BJ (cell line): ENCODE measurements at regions not wholly inside any gene's neighbourhood (a gene's known extent, or its start where the extent isn't known, plus 50 kb on each side); places are given as distances from the start of the nearest gene placed in this dataset.

Experiments used
- CTCF ChIA-PET: fragments of 350-600 bp; formaldehyde crosslinking; extraction: SDS; loops from one replicate; lab custom pipeline; 2021; ENCODE audit warnings: antibody characterized with exemption, inconsistent platforms; lab: Yijun Ruan, JAX
- POLR2A ChIA-PET: fragments of 300-600 bp; sonication (Branson Sonifier 250); formaldehyde crosslinking; extraction: SDS; loops from one replicate; lab custom pipeline; 2021; ENCODE audit warnings: antibody characterized with exemption; lab: Charles Lee
- DNase-seq: peaks from one replicate; pipeline ENCODE4 v3.0.0-alpha.2; 2011; ENCODE audit warnings: low read depth
- H3K27me3 ChIP-seq: 2 replicates; pipeline ENCODE4 v1.6.0; 2011; ENCODE audit warnings: low read length; ENCODE audit not compliant: control insufficient read depth, insufficient read depth
- H3K36me3 ChIP-seq: 2 replicates; pipeline ENCODE4 v1.5.1; 2011; ENCODE audit warnings: low read length; ENCODE audit not compliant: control insufficient read depth, insufficient read depth
- H3K4me3 ChIP-seq: 2 replicates; pipeline ENCODE4 v1.5.1; 2011; ENCODE audit warnings: low read depth, mild to moderate bottlenecking, control low read depth, low read length
- CTCF ChIP-seq: IDR thresholded peaks from 2 replicates; pipeline ENCODE4 v1.5.1; 2011; ENCODE audit warnings: low read depth, mild to moderate bottlenecking, control low read depth, inconsistent platforms, low read length, moderate library complexity; ENCODE audit not compliant: insufficient read depth

- no peak overlapping the region for H3K4me3 ChIP-seq
- POLR2A ChIA-PET = no interaction called here
- DNase-seq = no peak
- CTCF ChIA-PET = interaction anchor here (0.6 kb wide), 1 partner anchor 45 kb away, joined by 3 read pairs; no protein-coding TSS in a partner anchor
- no peak for TF ChIP-seq CTCF
- H3K27me3 ChIP-seq = no peaks in the 10 kb centered on the region
- H3K36me3 ChIP-seq = no peaks in the 10 kb centered on the region
These were observed 93.0 kb upstream of the C3orf80 start for GRCh38 chr3:160132226-160132625.

- TF ChIP-seq CTCF = 0 out of 2 replicates have a peak, but pooled peaks have one; percentile 1
- ChIA-PET CTCF (interaction anchor here (0.9 to 1.1 kb wide), 2 partner anchors 26 to 92 kb away, joined by 3 read pairs; partner anchors contain the start of gene C3orf80), POLR2A (no interaction called here)
- Histone ChIP-seq H3K27me3 (no peaks in the 10 kb centered on the region), H3K4me3 (no peak overlapping the region), H3K36me3 (no peaks in the 10 kb centered on the region)
- no peak for DNase-seq
These were observed 91.5 kb upstream of the C3orf80 start for GRCh38 chr3:160133757-160134156.

GRCh38 chr3:160134454-160134853 is 90.8 kb upstream of the C3orf80 start:
- Histone ChIP-seq H3K27me3 (no peaks in the 10 kb centered on the region), H3K36me3 (no peaks in the 10 kb centered on the region), H3K4me3 (no peak overlapping the region)
- DNase-seq = no peak
- POLR2A ChIA-PET = no interaction called here
- TF ChIP-seq CTCF = no peak
- CTCF ChIA-PET = interaction anchor here (1.1 to 1.4 kb wide), 2 partner anchors 27 to 28 kb away, joined by 3 to 7 read pairs; no protein-coding TSS in a partner anchor

GRCh38 chr3:160134964-160135363 is 90.3 kb upstream of the C3orf80 start:
- Histone ChIP-seq H3K4me3 (no peak overlapping the region), H3K27me3 (no peaks in the 10 kb centered on the region), H3K36me3 (no peaks in the 10 kb centered on the region)
- no peak for TF ChIP-seq CTCF
- DNase-seq = peak; percentile 47
- ChIA-PET POLR2A (no interaction called here), CTCF (interaction anchor here (1.4 kb wide), 1 partner anchor 28 kb away, joined by 7 read pairs; no protein-coding TSS in a partner anchor)

GRCh38 chr3:160135851-160136250 is 89.4 kb upstream of the C3orf80 start:
- ChIA-PET CTCF (interaction anchor here (0.9 kb wide), 1 partner anchor 103 kb away, joined by 3 read pairs; no protein-coding TSS in a partner anchor), POLR2A (no interaction called here)
- TF ChIP-seq CTCF = no peak

More at GRCh38 chr3:160135851-160136250, 89.4 kb upstream of the C3orf80 start:
- Histone ChIP-seq H3K36me3 (no peaks in the 10 kb centered on the region), H3K4me3 (no peak overlapping the region), H3K27me3 (no peaks in the 10 kb centered on the region)
- DNase-seq = no peak
